GM12892 (cell line): ENCODE measurements at regions not wholly inside any gene's neighbourhood (a gene's known extent, or its start where the extent isn't known, plus 50 kb on each side); places are given as distances from the start of the nearest gene placed in this dataset.

Experiments
- DNase-seq: peaks from one replicate; pipeline ENCODE4 v3.0.0; 2011; ENCODE audit not compliant: insufficient read length
- FAIRE-seq: peaks from 2 replicates; lab custom pipeline; 2011; peaks lifted over from hg19 to GRCh38; lab: Jason Lieb, UNC
- POLR2A ChIP-seq: IDR thresholded peaks from 2 replicates; pipeline ENCODE4 v1.6.1; 2011; ENCODE audit warnings: low read depth, low read length, control low read depth
- POLR2AphosphoS5 ChIP-seq: IDR thresholded peaks from 2 replicates; pipeline ENCODE4 v1.6.1; 2011; ENCODE audit warnings: low read depth, low read length, control low read depth
- TAF1 ChIP-seq: IDR thresholded peaks from 2 replicates; pipeline ENCODE4 v1.6.1; 2011; ENCODE audit warnings: low read depth, mild to moderate bottlenecking, control low read depth, low read length, borderline replicate concordance

- DNase-seq, result no peak
- no peak for FAIRE-seq
These were observed 230.4 kb downstream of the LOXHD1 start for GRCh38 chr18:46426679-46427047.

More at GRCh38 chr18:46426679-46427047, 230.4 kb downstream of the LOXHD1 start:
- no peak for TF ChIP-seq POLR2A
- no peak for TF ChIP-seq TAF1
- TF ChIP-seq POLR2AphosphoS5, result no peak
